NCI-H446 (cell line): ENCODE measurements at regions not wholly inside any gene's neighbourhood (a gene's known extent, or its start where the extent isn't known, plus 50 kb on each side); places are given as distances from the start of the nearest gene placed in this dataset.
"Not testable (repeated sequence)": the region's sequence is repeated elsewhere in the genome, so short reads cannot be mapped to it uniquely, and the experiment has no call there.

Experiments used
- DNase-seq, 2 experiments: peaks; one replicate each; lab custom pipeline; 2025; lab: John Stamatoyannopoulos, UW

- DNase-seq: no peak
Measured at GRCh38 chr3:137612291-137612690, 151.8 kb upstream of the SOX14 start.

DNA sequence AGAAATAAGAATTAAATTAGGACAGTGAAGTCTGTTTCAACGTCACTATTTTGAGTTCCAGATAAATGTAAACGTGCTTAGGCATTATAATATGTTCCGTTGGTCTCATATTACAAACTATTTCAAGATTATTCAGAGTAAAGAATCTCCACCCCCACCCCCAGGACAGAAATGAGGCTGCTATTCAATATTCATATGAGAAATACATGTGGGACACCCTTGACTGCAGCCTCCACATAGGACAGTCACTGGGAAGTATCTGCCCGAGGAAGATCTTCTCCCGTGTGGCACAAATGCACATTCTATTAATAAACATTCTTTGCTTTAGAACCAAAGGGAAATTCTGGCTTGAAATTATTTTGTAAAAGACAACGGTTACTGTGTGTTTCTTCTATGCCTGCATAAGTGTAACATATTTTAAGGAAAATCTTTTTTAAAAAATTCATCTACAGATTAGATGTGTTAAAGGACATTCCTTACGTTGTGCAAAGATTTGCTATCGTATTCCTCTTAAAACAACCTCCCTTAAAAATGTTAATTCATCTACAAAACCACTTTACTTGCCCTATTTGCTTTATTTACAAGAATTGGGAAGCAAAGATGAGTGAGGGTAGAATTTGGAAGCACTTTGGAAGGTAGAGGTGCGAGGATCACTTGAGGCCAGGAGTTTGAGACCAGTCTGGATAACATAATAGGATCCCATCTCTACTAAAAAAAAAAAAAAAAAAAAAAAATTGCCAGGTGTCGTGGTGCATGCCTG lies 148.3 kb upstream of the SOX14 start:
- no peak for DNase-seq

GRCh38 chr3:137641879-137642704 lies 122.0 kb upstream of the SOX14 start:
- DNase-seq: no peak

GRCh38 chr3:137642831-137643230 lies 121.3 kb upstream of the SOX14 start:
- no peak for DNase-seq

GRCh38 chr3:137647179-137647578 lies 116.9 kb upstream of the SOX14 start:
- no peak for DNase-seq

DNA sequence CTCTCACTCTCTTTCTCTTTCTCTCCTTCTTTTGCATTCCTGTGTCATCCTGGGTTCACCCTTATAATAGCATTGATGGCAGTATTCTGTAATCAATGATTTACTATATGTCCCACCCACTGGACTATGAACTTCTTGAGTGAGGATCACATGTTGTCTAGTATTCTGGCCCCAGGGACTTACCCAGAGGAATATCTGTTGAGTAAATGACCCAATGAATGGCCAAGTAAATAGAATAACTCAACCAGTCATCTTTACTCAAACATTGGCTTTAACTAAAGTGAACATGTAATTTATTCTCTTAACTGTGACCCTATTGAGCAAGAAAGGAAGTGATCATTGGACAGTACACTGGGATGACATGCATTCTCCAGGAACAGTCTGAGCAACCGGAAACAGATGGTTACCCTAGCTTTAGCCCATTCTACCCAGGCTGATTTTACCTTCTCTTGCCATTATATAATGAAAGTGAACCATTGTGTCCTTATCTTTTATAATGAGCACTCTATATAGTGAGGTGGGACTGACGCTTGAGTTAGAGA lies 94.5 kb upstream of the SOX14 start:
- DNase-seq: no peak

DNA sequence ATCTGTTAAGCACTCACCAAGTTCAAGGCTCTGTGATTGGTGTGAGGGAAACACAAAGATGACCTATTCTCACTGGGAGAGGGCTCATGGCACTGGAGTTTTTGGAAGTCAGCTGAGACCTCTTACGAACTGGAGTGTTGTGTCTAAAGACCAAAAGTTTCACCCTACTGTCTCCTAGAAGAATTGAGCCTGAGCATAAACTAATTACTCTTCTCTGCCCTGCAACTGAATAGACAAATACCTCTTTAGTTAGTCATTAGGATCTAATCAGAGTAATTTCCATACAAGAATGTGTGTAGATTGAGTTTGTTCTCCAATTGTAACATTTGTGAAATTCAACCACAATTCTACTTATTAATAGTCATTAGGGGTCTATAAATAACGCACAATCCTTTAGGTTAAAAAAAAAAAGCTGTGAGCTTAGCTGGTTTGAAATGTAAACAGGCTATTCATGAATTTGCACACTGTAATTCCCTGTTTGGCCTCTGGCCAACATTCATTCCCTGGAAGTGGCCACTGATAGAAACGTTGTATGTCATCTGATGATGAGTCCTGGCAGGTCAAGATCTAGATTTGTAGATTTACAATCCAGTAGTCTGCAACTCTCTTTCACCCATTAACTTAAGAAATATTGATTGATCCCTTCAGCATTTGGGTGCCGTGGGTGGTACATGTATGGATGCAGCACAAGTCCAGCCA lies 76.8 kb upstream of the SOX14 start:
- no peak for DNase-seq

- DNase-seq: peak; percentile 13 to 42
Measured at GRCh38 chr3:137692803-137693431, 71.2 kb upstream of the SOX14 start.

DNA sequence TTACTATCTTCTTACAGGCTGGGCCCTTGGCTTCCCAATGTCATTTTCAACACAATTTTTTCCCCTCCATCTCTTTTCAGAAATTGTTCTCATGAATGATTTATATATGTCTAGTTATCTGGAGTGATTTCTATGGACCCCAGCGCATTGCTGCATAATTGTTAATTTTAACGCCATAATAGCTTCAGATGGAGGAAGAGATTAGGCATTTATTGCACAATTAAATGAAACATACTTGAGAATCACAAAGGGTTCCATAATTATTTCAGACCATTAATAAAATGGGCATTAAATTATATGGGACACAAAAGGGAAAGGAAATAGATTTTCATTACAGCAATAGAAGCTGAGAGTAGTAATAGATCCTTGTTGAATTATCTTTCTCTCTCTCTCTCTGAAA lies 70.3 kb upstream of the SOX14 start:
- DNase-seq: no peak

DNA sequence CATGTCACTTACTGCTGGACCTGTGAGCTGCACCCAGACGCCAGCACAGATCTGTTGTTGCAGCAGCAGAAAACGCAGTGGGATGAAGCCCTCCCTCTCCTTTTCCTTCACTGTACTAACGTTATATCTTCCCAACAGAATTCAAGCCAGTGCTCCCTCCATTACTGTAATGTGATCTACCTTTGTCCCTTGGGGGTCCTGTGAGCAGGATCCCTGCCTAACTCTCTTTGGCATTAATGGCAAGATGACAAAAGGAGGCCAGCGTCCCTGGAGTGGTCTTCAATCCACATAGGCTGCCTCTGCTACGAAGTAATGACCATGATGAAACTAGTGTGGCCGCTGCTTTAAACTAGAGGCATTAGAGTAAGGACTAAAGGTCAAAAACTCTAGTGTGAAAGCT lies 69.3 kb upstream of the SOX14 start:
- DNase-seq: no peak

DNA sequence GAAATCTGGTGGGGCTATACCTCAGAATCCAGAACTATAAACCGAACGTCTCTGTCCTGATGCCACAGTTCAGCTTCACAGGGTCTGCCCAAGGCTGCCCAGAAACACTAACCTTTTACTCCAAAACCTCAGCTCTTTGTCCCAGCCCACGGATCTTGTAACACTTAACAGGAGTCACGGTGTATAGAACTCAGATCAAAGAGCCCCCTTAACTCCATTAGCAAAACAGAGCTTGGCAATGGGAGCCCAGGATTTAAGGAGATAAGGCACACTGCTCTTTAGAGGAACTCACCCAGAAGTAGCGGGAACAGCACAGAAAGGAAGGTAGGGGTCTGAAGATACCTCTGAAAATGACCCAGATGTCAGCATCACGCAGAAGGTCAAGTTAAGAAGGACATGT lies 68.8 kb upstream of the SOX14 start:
- no peak for DNase-seq

GRCh38 chr3:137709011-137709601 lies 55.0 kb upstream of the SOX14 start:
- DNase-seq: peak in 1 of 2 experiments; percentile 6

GRCh38 chr3:137713965-137714364 lies 50.1 kb upstream of the SOX14 start:
- DNase-seq: not testable (repeated sequence)
